SK-N-SH (cell line): ENCODE measurements at regions not wholly inside any gene's neighbourhood (a gene's known extent, or its start where the extent isn't known, plus 50 kb on each side); places are given as distances from the start of the nearest gene placed in this dataset.

Experiments
- CTCF ChIA-PET: fragments of 300-600, 350-600 bp; formaldehyde crosslinking; extraction: SDS; loops from one replicate; lab custom pipeline; 2021; lab: Yijun Ruan, JAX
- POLR2A ChIA-PET: fragments of 350-600 bp; sonication (Branson Sonifier 250); formaldehyde crosslinking; extraction: SDS; loops from one replicate; lab custom pipeline; 2020; ENCODE audit warnings: antibody characterized with exemption, inconsistent platforms; lab: Yijun Ruan, JAX
- DNase-seq: peaks from one replicate; pipeline ENCODE4 v3.0.0; 2012
- H2AFZ ChIP-seq: fragments of 200-600 bp; sonication (generic); 2 replicates; pipeline ENCODE4 v1.8.1; 2016; ENCODE audit warnings: antibody characterized with exemption, mild to moderate bottlenecking, low read depth
- H3F3A ChIP-seq: fragments of 200-600 bp; sonication (generic); replicated peaks from 2 replicates; pipeline ENCODE3; 2016; ENCODE audit warnings: antibody characterized with exemption, mild to moderate bottlenecking; ENCODE audit not compliant: insufficient read depth
- H3K27ac ChIP-seq, 2 experiments: fragments of 200-500 bp in 1 of 2; fragments of 200-600 bp in 1 of 2; sonication (Bioruptor generic) in 1 of 2; sonication (generic), shearing (Covaris generic) in 1 of 2; 2 replicates each; pipeline versions ENCODE4 v1.5.1 to v1.6.1; 2014 to 2016; ENCODE audit warnings: low read depth in 2 of 2, inconsistent platforms in 1 of 2, low read length in 1 of 2, mild to moderate bottlenecking in 1 of 2, mixed read lengths in 1 of 2
- H3K27me3 ChIP-seq: fragments of 200-600 bp; sonication (generic), shearing (Covaris generic); 2 replicates; pipeline ENCODE4 v1.6.1; 2016; ENCODE audit warnings: mixed run types; ENCODE audit not compliant: insufficient read depth
- H3K36me3 ChIP-seq, 2 experiments: fragments of 200-500 bp in 1 of 2; fragments of 200-600 bp in 1 of 2; sonication (Bioruptor generic) in 1 of 2; sonication (generic) in 1 of 2; replicated peaks in 1 of 2; 2 replicates each; pipeline versions ENCODE3 to v1.5.1; 2014 to 2016; ENCODE audit warnings: low read length in 1 of 2, mild to moderate bottlenecking in 1 of 2; ENCODE audit not compliant: insufficient read depth in 2 of 2, control insufficient read depth in 1 of 2
- H3K4me1 ChIP-seq, 2 experiments: fragments of 200-500 bp in 1 of 2; fragments of 200-600 bp in 1 of 2; sonication (Bioruptor generic) in 1 of 2; sonication (generic), shearing (Covaris generic) in 1 of 2; 2 replicates each; pipeline versions ENCODE4 v1.5.1 to v1.6.1; 2014 to 2016; ENCODE audit warnings: low read depth in 1 of 2, low read length in 1 of 2, mixed run types in 1 of 2; ENCODE audit not compliant: insufficient read depth in 2 of 2, control insufficient read depth in 1 of 2
- H3K4me2 ChIP-seq: fragments of 200-600 bp; sonication (generic), shearing (Covaris generic); 2 replicates; pipeline ENCODE4 v1.6.1; 2017; ENCODE audit warnings: mixed run types
- H3K4me3 ChIP-seq, 2 experiments: fragments of 200-500 bp in 1 of 2; fragments of 200-600 bp in 1 of 2; sonication (Bioruptor generic) in 1 of 2; sonication (generic), shearing (Covaris generic) in 1 of 2; 2 replicates each; pipeline versions ENCODE4 v1.5.1 to v1.8.1; 2014 to 2016; ENCODE audit warnings: low read depth in 2 of 2, inconsistent platforms in 1 of 2, low read length in 1 of 2, mild to moderate bottlenecking in 1 of 2, mixed read lengths in 1 of 2, moderate library complexity in 1 of 2
- H3K79me2 ChIP-seq: fragments of 200-600 bp; sonication (generic); 2 replicates; pipeline ENCODE4 v1.8.1; 2017; ENCODE audit warnings: mild to moderate bottlenecking; ENCODE audit not compliant: insufficient read depth
- H3K9ac ChIP-seq: fragments of 200-600 bp; sonication (generic); 2 replicates; pipeline ENCODE4 v1.6.1; 2017; ENCODE audit warnings: mixed run types
- H3K9me2 ChIP-seq: fragments of 200-600 bp; sonication (generic); 2 replicates; pipeline ENCODE4 v1.6.1; 2017; ENCODE audit warnings: mixed run types
- H3K9me3 ChIP-seq: fragments of 200-600 bp; sonication (generic); 2 replicates; pipeline ENCODE4 v1.6.1; 2017; ENCODE audit warnings: mixed run types, mild to moderate bottlenecking, moderate library complexity
- H4K20me1 ChIP-seq: fragments of 200-600 bp; sonication (generic); 2 replicates; pipeline ENCODE4 v1.6.1; 2017; ENCODE audit warnings: mild to moderate bottlenecking, mixed run types; ENCODE audit not compliant: insufficient read depth
- CHD2 ChIP-seq: fragments of 150-350 bp; IDR thresholded peaks from 2 replicates; pipeline ENCODE4 v1.6.1; 2018; ENCODE audit warnings: low read length; ENCODE audit not compliant: partially characterized antibody
- FOSL2 ChIP-seq: IDR thresholded peaks from 2 replicates; pipeline ENCODE4 v1.4.0; 2012; ENCODE audit warnings: low read depth, mild to moderate bottlenecking, moderate library complexity, borderline replicate concordance
- NFIC ChIP-seq: IDR thresholded peaks from 2 replicates; pipeline ENCODE4 v1.4.0; 2012; ENCODE audit warnings: borderline replicate concordance
- NRF1 ChIP-seq: IDR thresholded peaks from 2 replicates; pipeline ENCODE4 v1.6.1; 2012; ENCODE audit warnings: low read depth, mild to moderate bottlenecking, low read length
- POLR2AphosphoS5 ChIP-seq: IDR thresholded peaks from 2 replicates; pipeline ENCODE4 v1.6.1; 2012; ENCODE audit warnings: low read depth, low read length
- REST ChIP-seq: IDR thresholded peaks from 2 replicates; pipeline ENCODE4 v1.6.1; 2012; ENCODE audit warnings: mild to moderate bottlenecking, low read depth, low read length, moderate library complexity
- SIN3A ChIP-seq: IDR thresholded peaks from 2 replicates; pipeline ENCODE4 v1.6.1; 2012; ENCODE audit warnings: low read depth, mild to moderate bottlenecking, low read length, moderate library complexity, borderline replicate concordance
- TEAD4 ChIP-seq: IDR thresholded peaks from 2 replicates; pipeline ENCODE4 v1.4.0; 2012; ENCODE audit warnings: mild to moderate bottlenecking, borderline replicate concordance; ENCODE audit not compliant: insufficient read depth
- USF2 ChIP-seq: fragments of 150-350 bp; IDR thresholded peaks from 2 replicates; pipeline ENCODE4 v1.6.1; 2017; ENCODE audit warnings: antibody characterized with exemption, low read length, low read depth, borderline replicate concordance
- ZBTB33 ChIP-seq: IDR thresholded peaks from 2 replicates; pipeline ENCODE4 v1.4.0; 2012; ENCODE audit warnings: low read depth, borderline replicate concordance
- WGBS: methylation state at CpG from one replicate; pipeline ENCODE4 v1.1.6; 2017; ENCODE audit warnings: low lambda C conversion rate; 5-methylcytosine and 5-hydroxymethylcytosine counted together

GRCh38 chr5:90131383-90132133, 278.0 kb downstream of the CETN3 start:
- no peaks in the 10 kb centered on the region; a peak in 1 of 4 replicates for H3K4me1 ChIP-seq
- no peaks in the 10 kb centered on the region for H4K20me1 ChIP-seq
- ChIA-PET CTCF (no interaction called here), POLR2A (no interaction called here)
- DNase-seq: no peak
- no peaks in the 10 kb centered on the region for H3K27me3 ChIP-seq
- no peaks in the 10 kb centered on the region for H3K79me2 ChIP-seq
- no peak overlapping the region for H2AFZ ChIP-seq
- no peaks in the 10 kb centered on the region for H3K9me2 ChIP-seq
- H3K4me3 ChIP-seq: no peak overlapping the region
- H3K4me2 ChIP-seq: no peak overlapping the region
- no peak overlapping the region for H3K9ac ChIP-seq
- H3K9me3 ChIP-seq: no peaks in the 10 kb centered on the region
- H3K36me3 ChIP-seq: no peaks in the 10 kb centered on the region
- TF ChIP-seq SIN3A (no peak), USF2 (no peak), FOSL2 (no peak), ZBTB33 (no peak), NFIC (no peak), REST (no peak), POLR2AphosphoS5 (no peak), TEAD4 (no peak), NRF1 (no peak), CHD2 (no peak)
- 86% methylated on average over 1 of the region's 1 CpG for WGBS
- H3F3A ChIP-seq: no peaks in the 10 kb centered on the region
- H3K27ac ChIP-seq: no peak overlapping the region
